ENCODE measurements at regions not wholly inside any gene's neighbourhood (a gene's known extent, or its start where the extent isn't known, plus 50 kb on each side); places are given as distances from the start of the nearest gene placed in this dataset.

- intact Hi-C loops (cut with DNase I), result no loop called here
- no peak for TF ChIP-seq CTCF (IDR thresholded peaks at IDR 0.05)
- no peak for TF ChIP-seq POLR2A (IDR thresholded peaks at IDR 0.05)
Observed at GRCh38 chr5:109937951-109938350, 248.2 kb downstream of the MAN2A1 start.

GRCh38 chr5:109938453-109938852, 248.7 kb downstream of the MAN2A1 start:
- WGBS, 2 donors, result 50 to 53% methylated on average over 2 of the region's 2 CpGs
- DNase-seq (no peak), ATAC-seq (no peak)
- H3K4me1 ChIP-seq, result no peaks in the 10 kb centered on the region
- H3K9me3 ChIP-seq, result no peaks in the 10 kb centered on the region
- TF ChIP-seq POLR2A (IDR thresholded peaks at IDR 0.05), result no peak
- no peak for TF ChIP-seq CTCF (IDR thresholded peaks at IDR 0.05)
- H3K36me3 ChIP-seq (replicated peaks in 1 of 2; ENCODE audit: insufficient read depth in 1 of 2, low read depth in 2 of 2), result no peaks in the 10 kb centered on the region
- intact Hi-C loops (cut with DNase I), result no loop called here
- H3K4me3 ChIP-seq, result no peak overlapping the region
- H3K27ac ChIP-seq, result no peak overlapping the region
- H3K27me3 ChIP-seq, result no peaks in the 10 kb centered on the region

More at GRCh38 chr5:109937951-109938350, 248.2 kb downstream of the MAN2A1 start:
- Histone ChIP-seq H3K4me1 (no peaks in the 10 kb centered on the region), H3K9me3 (no peaks in the 10 kb centered on the region), H3K27me3 (no peaks in the 10 kb centered on the region), H3K4me3 (no peak overlapping the region), H3K27ac (no peak overlapping the region), H3K36me3 (replicated peaks in 1 of 2; ENCODE audit: insufficient read depth in 1 of 2, low read depth in 2 of 2) (no peaks in the 10 kb centered on the region)
- DNase-seq (no peak), ATAC-seq (no peak)
- 74 to 84% methylated on average over 4 of the region's 4 CpGs for WGBS, 2 donors

GRCh38 chr5:109939116-109939682, 249.5 kb downstream of the MAN2A1 start:
- WGBS, 2 donors, result 80 to 85% methylated on average over 5 to 7 of the region's 7 CpGs
- ATAC-seq, result no peak
- intact Hi-C loops (cut with DNase I), result no loop called here

GRCh38 chr5:109942646-109943045, 252.9 kb downstream of the MAN2A1 start:
- H3K9me3 ChIP-seq, result no peaks in the 10 kb centered on the region
- DNase-seq, result no peak
- intact Hi-C loops (cut with DNase I), result no loop called here
- H3K36me3 ChIP-seq (replicated peaks in 1 of 2; ENCODE audit: insufficient read depth in 1 of 2, low read depth in 2 of 2), result no peaks in the 10 kb centered on the region
- H3K27ac ChIP-seq, result no peak overlapping the region
- TF ChIP-seq CTCF (IDR thresholded peaks at IDR 0.05) (no peak), POLR2A (IDR thresholded peaks at IDR 0.05) (no peak)
- no peak overlapping the region for H3K4me3 ChIP-seq
- 30 to 57% methylated on average over 1 of the region's 1 CpG for WGBS, 2 donors
- no peak for ATAC-seq
- no peaks in the 10 kb centered on the region for H3K27me3 ChIP-seq
- no peaks in the 10 kb centered on the region for H3K4me1 ChIP-seq

More at GRCh38 chr5:109939116-109939682, 249.5 kb downstream of the MAN2A1 start:
- TF ChIP-seq POLR2A (IDR thresholded peaks at IDR 0.05), result no peak
- TF ChIP-seq CTCF (IDR thresholded peaks at IDR 0.05), result no peak
- no peak for DNase-seq
- Histone ChIP-seq H3K27me3 (no peaks in the 10 kb centered on the region), H3K36me3 (replicated peaks in 1 of 2; ENCODE audit: insufficient read depth in 1 of 2, low read depth in 2 of 2) (no peaks in the 10 kb centered on the region), H3K9me3 (no peaks in the 10 kb centered on the region), H3K27ac (no peak overlapping the region), H3K4me3 (no peak overlapping the region), H3K4me1 (no peaks in the 10 kb centered on the region)

- ATAC-seq (no peak), DNase-seq (no peak)
- 56 to 66% methylated on average over 3 of the region's 3 CpGs for WGBS, 2 donors
- no peaks in the 10 kb centered on the region for H3K36me3 ChIP-seq (replicated peaks in 1 of 2; ENCODE audit: insufficient read depth in 1 of 2, low read depth in 2 of 2)
- no peak overlapping the region for H3K4me3 ChIP-seq
- H3K27ac ChIP-seq, result no peak overlapping the region
- no peaks in the 10 kb centered on the region for H3K4me1 ChIP-seq
- intact Hi-C loops (cut with DNase I), result no loop called here
- H3K9me3 ChIP-seq, result no peaks in the 10 kb centered on the region
- TF ChIP-seq POLR2A (IDR thresholded peaks at IDR 0.05) (no peak), CTCF (IDR thresholded peaks at IDR 0.05) (no peak)
- no peaks in the 10 kb centered on the region for H3K27me3 ChIP-seq
Observed at GRCh38 chr5:109943701-109944235, 254.0 kb downstream of the MAN2A1 start.
